ENCODE measurements at regions not wholly inside any gene's neighbourhood (a gene's known extent, or its start where the extent isn't known, plus 50 kb on each side); places are given as distances from the start of the nearest gene placed in this dataset.

DNA sequence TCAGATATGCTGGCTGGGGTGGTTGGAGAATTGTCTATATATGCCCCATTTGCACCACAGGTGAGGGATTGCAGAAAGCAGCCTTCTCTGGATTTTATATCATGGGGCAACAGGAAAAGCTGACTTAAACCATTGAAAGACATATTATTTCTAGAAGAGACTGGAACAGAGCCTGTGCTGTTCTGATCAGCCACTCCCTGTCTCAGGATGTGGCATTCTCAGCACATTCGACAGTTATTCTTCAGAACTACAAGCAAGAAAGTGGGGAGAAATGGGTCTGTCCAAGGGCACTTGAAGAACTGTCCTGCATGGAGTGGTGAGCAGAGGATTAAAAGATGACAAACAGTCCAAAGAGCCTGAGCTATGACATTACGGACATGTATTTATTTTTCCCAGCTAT lies 67.8 kb upstream of the EPHA5 start:
- DNase-seq (ENCODE audit: low read depth in 3 of 3, low spot score in 2 of 3), result no peak

DNA sequence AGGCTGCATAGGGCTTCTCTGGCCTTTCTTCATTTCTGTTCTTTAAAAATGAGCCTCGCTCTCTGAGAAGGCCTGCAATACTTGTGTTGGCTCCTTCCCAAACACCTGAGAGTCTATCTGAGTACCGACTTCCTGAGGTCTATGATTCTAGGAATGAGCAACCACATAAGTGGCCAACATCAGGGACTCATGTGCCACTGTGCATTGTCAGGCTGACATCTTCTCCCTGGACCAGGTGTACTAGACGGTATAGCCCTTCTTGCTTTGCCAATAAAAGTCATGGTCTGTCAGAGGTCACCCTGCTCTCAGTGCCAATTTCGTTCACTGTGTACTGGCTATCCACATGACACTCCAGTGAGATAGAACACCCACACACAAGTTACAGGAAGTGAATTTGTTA lies 67.4 kb upstream of the EPHA5 start:
- no peak for DNase-seq (ENCODE audit: low read depth in 3 of 3, low spot score in 2 of 3)

DNA sequence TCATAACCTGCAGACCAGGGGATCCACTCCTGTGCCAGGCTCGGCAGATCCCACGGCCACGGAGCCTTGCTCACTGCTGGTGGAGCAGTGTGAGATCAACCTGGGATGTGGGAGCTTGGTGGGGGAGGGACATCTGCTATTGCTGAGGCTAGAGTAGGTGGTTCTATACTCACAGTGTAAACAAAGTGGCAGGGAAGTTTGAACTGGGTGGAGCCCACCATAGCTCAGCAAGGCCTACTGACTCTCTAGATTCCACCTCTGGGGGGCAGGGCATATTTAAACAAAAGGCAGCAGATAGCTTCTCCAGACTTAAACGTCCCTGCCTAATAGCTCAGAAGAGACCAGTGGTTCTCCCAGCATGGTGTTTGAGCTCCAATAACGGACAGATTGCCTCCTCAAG lies 54.7 kb upstream of the EPHA5 start:
- DNase-seq (ENCODE audit: low read depth in 3 of 3, low spot score in 2 of 3), result no peak
